ENCODE measurements at regions not wholly inside any gene's neighbourhood (a gene's known extent, or its start where the extent isn't known, plus 50 kb on each side); places are given as distances from the start of the nearest gene placed in this dataset.
"Not testable (repeated sequence)": the region's sequence is repeated elsewhere in the genome, so short reads cannot be mapped to it uniquely, and the experiment has no call there.

- not testable (repeated sequence) for TF ChIP-seq CTCF, EP300 (IDR thresholded peaks at IDR 0.05)
Measured at GRCh38 chr15:20441138-20441537, 100.5 kb downstream of the GOLGA6L6 start.
